ENCODE measurements at regions not wholly inside any gene's neighbourhood (a gene's known extent, or its start where the extent isn't known, plus 50 kb on each side); places are given as distances from the start of the nearest gene placed in this dataset.
"Not testable (repeated sequence)": the region's sequence is repeated elsewhere in the genome, so short reads cannot be mapped to it uniquely, and the experiment has no call there.

DNA sequence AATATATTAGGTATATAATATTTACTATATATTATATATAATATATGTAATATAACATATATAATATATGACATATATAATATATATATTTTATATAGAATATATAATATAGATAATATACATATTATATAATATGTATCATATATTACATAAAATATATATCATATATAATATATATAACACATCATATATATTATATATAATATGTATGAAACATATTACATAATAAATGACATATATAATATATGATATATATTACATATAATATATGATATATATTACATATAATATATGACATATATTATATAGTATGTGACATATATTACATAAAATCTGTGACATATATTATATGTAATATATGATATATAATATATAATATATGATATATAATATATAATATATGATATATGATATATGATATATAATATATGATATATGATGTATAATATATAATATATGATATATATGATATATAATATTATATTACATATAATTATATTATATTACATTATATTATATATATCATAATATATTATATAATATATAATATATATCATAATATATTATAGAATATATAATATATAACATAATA lies 119.5 kb upstream of the RIMBP3 start:
- H3K27ac ChIP-seq (ENCODE audit: low read length): no peak overlapping the region
- H3K4me1 ChIP-seq (ENCODE audit: insufficient read depth, low read length): no peaks in the 10 kb centered on the region
- no peaks in the 10 kb centered on the region for H3K9me3 ChIP-seq (ENCODE audit: insufficient read depth, low read length, severe bottlenecking)
- H4K20me1 ChIP-seq (ENCODE audit: insufficient read depth, low read length): no peaks in the 10 kb centered on the region
- no peak for DNase-seq
- H3K9ac ChIP-seq (ENCODE audit: low read depth, low read length): no peak overlapping the region
- no peak overlapping the region for H3K4me2 ChIP-seq (ENCODE audit: insufficient read depth, low read length)
- no peak for ATAC-seq (ENCODE audit: insufficient read depth, low read depth)
- H3K4me3 ChIP-seq (ENCODE audit: low read depth in 1 of 2, low read length in 2 of 2): no peak overlapping the region
- H2AFZ ChIP-seq (ENCODE audit: low read depth, low read length): no peak overlapping the region
- TF ChIP-seq, protein P1, sequence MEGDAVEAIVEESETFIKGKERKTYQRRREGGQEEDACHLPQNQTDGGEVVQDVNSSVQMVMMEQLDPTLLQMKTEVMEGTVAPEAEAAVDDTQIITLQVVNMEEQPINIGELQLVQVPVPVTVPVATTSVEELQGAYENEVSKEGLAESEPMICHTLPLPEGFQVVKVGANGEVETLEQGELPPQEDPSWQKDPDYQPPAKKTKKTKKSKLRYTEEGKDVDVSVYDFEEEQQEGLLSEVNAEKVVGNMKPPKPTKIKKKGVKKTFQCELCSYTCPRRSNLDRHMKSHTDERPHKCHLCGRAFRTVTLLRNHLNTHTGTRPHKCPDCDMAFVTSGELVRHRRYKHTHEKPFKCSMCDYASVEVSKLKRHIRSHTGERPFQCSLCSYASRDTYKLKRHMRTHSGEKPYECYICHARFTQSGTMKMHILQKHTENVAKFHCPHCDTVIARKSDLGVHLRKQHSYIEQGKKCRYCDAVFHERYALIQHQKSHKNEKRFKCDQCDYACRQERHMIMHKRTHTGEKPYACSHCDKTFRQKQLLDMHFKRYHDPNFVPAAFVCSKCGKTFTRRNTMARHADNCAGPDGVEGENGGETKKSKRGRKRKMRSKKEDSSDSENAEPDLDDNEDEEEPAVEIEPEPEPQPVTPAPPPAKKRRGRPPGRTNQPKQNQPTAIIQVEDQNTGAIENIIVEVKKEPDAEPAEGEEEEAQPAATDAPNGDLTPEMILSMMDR (IDR thresholded peaks at IDR 0.05; ENCODE audit: borderline replicate concordance, extremely low read depth, low read length, poor library complexity, severe bottlenecking): no peak
- no peak for TF ChIP-seq EZH2 (IDR thresholded peaks at IDR 0.05; ENCODE audit: borderline replicate concordance, low read depth, low read length, severe bottlenecking)
- H3K27me3 ChIP-seq (ENCODE audit: insufficient read depth, low read length, poor library complexity): no peaks in the 10 kb centered on the region
- H3K79me2 ChIP-seq (ENCODE audit: insufficient read depth, low read length): no peaks in the 10 kb centered on the region
- no peaks in the 10 kb centered on the region for H3K36me3 ChIP-seq (ENCODE audit: insufficient read depth, low read length)

DNA sequence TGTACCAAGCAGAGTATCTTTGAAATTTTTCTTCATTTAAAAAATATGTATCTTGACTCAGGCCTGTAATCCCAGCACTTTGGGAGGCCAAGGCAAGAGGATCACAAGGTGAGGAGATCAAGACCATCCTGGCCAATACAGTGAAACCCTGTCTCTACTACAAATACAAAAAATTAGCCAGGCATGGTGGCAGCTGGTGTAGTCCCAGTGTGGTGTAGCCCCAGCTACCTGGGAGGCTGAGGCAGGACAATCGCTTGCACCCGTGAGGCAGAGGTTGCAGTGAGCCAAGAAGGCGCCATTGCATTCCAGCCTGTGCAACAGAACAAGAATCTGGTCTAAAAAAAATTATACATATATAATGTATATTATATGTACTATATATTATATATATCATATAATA lies 118.7 kb upstream of the RIMBP3 start:
- H3K4me2 ChIP-seq (ENCODE audit: insufficient read depth, low read length); H3K9me3 ChIP-seq (ENCODE audit: insufficient read depth, low read length, severe bottlenecking); H4K20me1 ChIP-seq (ENCODE audit: insufficient read depth, low read length); H3K27me3 ChIP-seq (ENCODE audit: insufficient read depth, low read length, poor library complexity); H3K79me2 ChIP-seq (ENCODE audit: insufficient read depth, low read length); H3K4me1 ChIP-seq (ENCODE audit: insufficient read depth, low read length); H2AFZ ChIP-seq (ENCODE audit: low read depth, low read length); H3K36me3 ChIP-seq (ENCODE audit: insufficient read depth, low read length); H3K9ac ChIP-seq (ENCODE audit: low read depth, low read length); H3K4me3 ChIP-seq (ENCODE audit: low read depth in 1 of 2, low read length in 2 of 2); H3K27ac ChIP-seq (ENCODE audit: low read length): not testable (repeated sequence)
- DNase-seq (peak; percentile 43), ATAC-seq (ENCODE audit: insufficient read depth, low read depth) (peak; percentile 84)
